ENCODE measurements at regions not wholly inside any gene's neighbourhood (a gene's known extent, or its start where the extent isn't known, plus 50 kb on each side); places are given as distances from the start of the nearest gene placed in this dataset.

GRCh38 chr3:96330795-96331194 is 483.6 kb upstream of the EPHA6 start:
- H3K27me3 Mint-ChIP-seq: no peaks in the 10 kb centered on the region
- Histone ChIP-seq H3K79me2 (ENCODE audit: control insufficient read depth, insufficient read depth, low read length) (no peaks in the 10 kb centered on the region), H3K27me3 (replicated peaks in 1 of 4; ENCODE audit: control extremely low read depth in 1 of 4, control insufficient read depth in 3 of 4, insufficient read depth in 4 of 4, low read length in 3 of 4) (no peaks in the 10 kb centered on the region), H3K9me3 (ENCODE audit: control extremely low read depth in 1 of 3, control insufficient read depth in 2 of 3, insufficient read depth in 1 of 3, low read length in 2 of 3) (peaks cover 0 to 3% (median 0%) of the 10 kb centered on the region in 3 donors), H2AFZ (ENCODE audit: insufficient read depth, low read depth, low read length, poor library complexity, severe bottlenecking) (no peak overlapping the region), H4K20me1 (ENCODE audit: control insufficient read depth, insufficient read depth, low read length, poor library complexity, severe bottlenecking) (no peaks in the 10 kb centered on the region), H3K4me1 (ENCODE audit: control insufficient read depth in 2 of 2, insufficient read depth in 2 of 2, low read length in 2 of 2) (no peaks in the 10 kb centered on the region), H3K36me3 (replicated peaks in 1 of 2; ENCODE audit: control extremely low read depth in 1 of 2, control insufficient read depth in 1 of 2, extremely low read depth in 1 of 2, insufficient read depth in 2 of 2, low read length in 1 of 2) (no peaks in the 10 kb centered on the region), H3K4me3 (ENCODE audit: control extremely low read depth in 1 of 5, extremely low read depth in 1 of 5, insufficient read depth in 1 of 5, low read depth in 2 of 5, low read length in 4 of 5) (no peak overlapping the region), H3K9ac (ENCODE audit: low read length) (no peak overlapping the region), H3K4me2 (replicated peaks; ENCODE audit: low read depth, low read length, poor library complexity, severe bottlenecking) (no peak overlapping the region), H3K27ac (ENCODE audit: low read length in 2 of 2) (no peak overlapping the region)
- no peak for TF ChIP-seq EZH2 (IDR thresholded peaks at IDR 0.05; ENCODE audit: borderline replicate concordance, insufficient read depth, low read depth, low read length, poor library complexity, severe bottlenecking)
- TF ChIP-seq, protein P1, sequence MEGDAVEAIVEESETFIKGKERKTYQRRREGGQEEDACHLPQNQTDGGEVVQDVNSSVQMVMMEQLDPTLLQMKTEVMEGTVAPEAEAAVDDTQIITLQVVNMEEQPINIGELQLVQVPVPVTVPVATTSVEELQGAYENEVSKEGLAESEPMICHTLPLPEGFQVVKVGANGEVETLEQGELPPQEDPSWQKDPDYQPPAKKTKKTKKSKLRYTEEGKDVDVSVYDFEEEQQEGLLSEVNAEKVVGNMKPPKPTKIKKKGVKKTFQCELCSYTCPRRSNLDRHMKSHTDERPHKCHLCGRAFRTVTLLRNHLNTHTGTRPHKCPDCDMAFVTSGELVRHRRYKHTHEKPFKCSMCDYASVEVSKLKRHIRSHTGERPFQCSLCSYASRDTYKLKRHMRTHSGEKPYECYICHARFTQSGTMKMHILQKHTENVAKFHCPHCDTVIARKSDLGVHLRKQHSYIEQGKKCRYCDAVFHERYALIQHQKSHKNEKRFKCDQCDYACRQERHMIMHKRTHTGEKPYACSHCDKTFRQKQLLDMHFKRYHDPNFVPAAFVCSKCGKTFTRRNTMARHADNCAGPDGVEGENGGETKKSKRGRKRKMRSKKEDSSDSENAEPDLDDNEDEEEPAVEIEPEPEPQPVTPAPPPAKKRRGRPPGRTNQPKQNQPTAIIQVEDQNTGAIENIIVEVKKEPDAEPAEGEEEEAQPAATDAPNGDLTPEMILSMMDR (IDR thresholded peaks at IDR 0.05): no peak
- ATAC-seq (ENCODE audit: low read depth): no peak
- ChIA-PET POLR2A (no interaction called here), CTCF (no interaction called here)
- no peaks in the 10 kb centered on the region for H3K9me3 Mint-ChIP-seq (ENCODE audit: insufficient read depth)
- no peak overlapping the region for H3K27ac Mint-ChIP-seq
- WGBS (ENCODE audit: insufficient coverage): no CpG with 5 or more reads among the region's 2 CpGs
- intact Hi-C loops (cut with micrococcal nuclease): no loop called here
- no peak for DNase-seq
- no peaks in the 10 kb centered on the region for H3K4me1 Mint-ChIP-seq
- H3K4me3 Mint-ChIP-seq: no peak overlapping the region

GRCh38 chr3:96331341-96331740 is 483.1 kb upstream of the EPHA6 start:
- 0% methylated on average over 1 of the region's 1 CpG for WGBS (ENCODE audit: insufficient coverage)
- Histone ChIP-seq H3K27ac (ENCODE audit: low read length in 2 of 2) (no peak overlapping the region), H3K79me2 (ENCODE audit: control insufficient read depth, insufficient read depth, low read length) (no peaks in the 10 kb centered on the region), H2AFZ (ENCODE audit: insufficient read depth, low read depth, low read length, poor library complexity, severe bottlenecking) (no peak overlapping the region), H3K36me3 (replicated peaks in 1 of 2; ENCODE audit: control extremely low read depth in 1 of 2, control insufficient read depth in 1 of 2, extremely low read depth in 1 of 2, insufficient read depth in 2 of 2, low read length in 1 of 2) (no peaks in the 10 kb centered on the region), H3K4me2 (replicated peaks; ENCODE audit: low read depth, low read length, poor library complexity, severe bottlenecking) (no peak overlapping the region), H3K4me3 (ENCODE audit: control extremely low read depth in 1 of 5, extremely low read depth in 1 of 5, insufficient read depth in 1 of 5, low read depth in 2 of 5, low read length in 4 of 5) (no peak overlapping the region), H3K27me3 (replicated peaks in 1 of 4; ENCODE audit: control extremely low read depth in 1 of 4, control insufficient read depth in 3 of 4, insufficient read depth in 4 of 4, low read length in 3 of 4) (no peaks in the 10 kb centered on the region), H4K20me1 (ENCODE audit: control insufficient read depth, insufficient read depth, low read length, poor library complexity, severe bottlenecking) (no peaks in the 10 kb centered on the region), H3K9me3 (ENCODE audit: control extremely low read depth in 1 of 3, control insufficient read depth in 2 of 3, insufficient read depth in 1 of 3, low read length in 2 of 3) (peaks cover 0 to 3% (median 0%) of the 10 kb centered on the region in 3 donors), H3K4me1 (ENCODE audit: control insufficient read depth in 2 of 2, insufficient read depth in 2 of 2, low read length in 2 of 2) (no peaks in the 10 kb centered on the region), H3K9ac (ENCODE audit: low read length) (no peak overlapping the region)
- no peaks in the 10 kb centered on the region for H3K27me3 Mint-ChIP-seq
- no peaks in the 10 kb centered on the region for H3K4me1 Mint-ChIP-seq
- ChIA-PET POLR2A (no interaction called here), CTCF (no interaction called here)
- TF ChIP-seq EZH2 (IDR thresholded peaks at IDR 0.05; ENCODE audit: borderline replicate concordance, insufficient read depth, low read depth, low read length, poor library complexity, severe bottlenecking): no peak
- TF ChIP-seq, protein P1 (IDR thresholded peaks at IDR 0.05): no peak
- DNase-seq: no peak
- intact Hi-C loops (cut with micrococcal nuclease): no loop called here
- no peak overlapping the region for H3K4me3 Mint-ChIP-seq
- no peaks in the 10 kb centered on the region for H3K9me3 Mint-ChIP-seq (ENCODE audit: insufficient read depth)
- no peak for ATAC-seq (ENCODE audit: low read depth)
- H3K27ac Mint-ChIP-seq: no peak overlapping the region

All from B cell (primary cell).